ENCODE measurements at regions not wholly inside any gene's neighbourhood (a gene's known extent, or its start where the extent isn't known, plus 50 kb on each side); places are given as distances from the start of the nearest gene placed in this dataset.

- no peak for TF ChIP-seq CTCF (IDR thresholded peaks at IDR 0.05; ENCODE audit: low read depth, low read length)
- no peak for DNase-seq (ENCODE audit: extremely low read depth, low read depth)
Measured at GRCh38 chr1:163771637-163772036, 449.9 kb downstream of the NUF2 start.

GRCh38 chr1:163772246-163772645 lies 450.5 kb downstream of the NUF2 start:
- TF ChIP-seq CTCF (IDR thresholded peaks at IDR 0.05; ENCODE audit: low read depth, low read length) = no peak
- DNase-seq (ENCODE audit: extremely low read depth, low read depth) = no peak

- TF ChIP-seq CTCF (IDR thresholded peaks at IDR 0.05; ENCODE audit: low read depth, low read length) = no peak
- DNase-seq (ENCODE audit: extremely low read depth, low read depth) = no peak
Measured at GRCh38 chr1:163773396-163773795, 451.6 kb downstream of the NUF2 start.

- no peak for TF ChIP-seq CTCF (IDR thresholded peaks at IDR 0.05; ENCODE audit: low read depth, low read length)
- DNase-seq (ENCODE audit: extremely low read depth, low read depth) = no peak
Measured at GRCh38 chr1:163774401-163774945, 452.7 kb downstream of the NUF2 start.

GRCh38 chr1:163774978-163775620 lies 453.3 kb downstream of the NUF2 start:
- TF ChIP-seq CTCF (IDR thresholded peaks at IDR 0.05; ENCODE audit: low read depth, low read length) = no peak
- no peak for DNase-seq (ENCODE audit: extremely low read depth, low read depth)

GRCh38 chr1:163777205-163777604 lies 455.5 kb downstream of the NUF2 start:
- no peak for TF ChIP-seq CTCF (IDR thresholded peaks at IDR 0.05; ENCODE audit: low read depth, low read length)
- DNase-seq (ENCODE audit: extremely low read depth, low read depth) = no peak

- DNase-seq (ENCODE audit: extremely low read depth, low read depth) = no peak
- TF ChIP-seq CTCF (IDR thresholded peaks at IDR 0.05; ENCODE audit: low read depth, low read length) = no peak
Measured at GRCh38 chr1:163781146-163781545, 459.4 kb downstream of the NUF2 start.

Data from AG09319 (cell line).